OCI-LY1 (cell line): ENCODE measurements at regions not wholly inside any gene's neighbourhood (a gene's known extent, or its start where the extent isn't known, plus 50 kb on each side); places are given as distances from the start of the nearest gene placed in this dataset.

Source experiments
- EZH2 ChIP-seq: fragments of 200-600 bp; sonication (generic), shearing (Covaris generic); IDR thresholded peaks from 2 replicates; pipeline ENCODE4 v1.8.0; 2017; ENCODE audit warnings: borderline replicate concordance, mixed run types, mild to moderate bottlenecking, antibody characterized with exemption, low read length, moderate library complexity, mixed read lengths
- TF ChIP-seq, protein P1 (sequence below): fragments of 200-600 bp; sonication (generic), shearing (Covaris generic); IDR thresholded peaks from 2 replicates; pipeline ENCODE4 v1.5.1; 2017; ENCODE audit warnings: mild to moderate bottlenecking, antibody characterized with exemption, low read length, moderate library complexity, mixed read lengths

DNA sequence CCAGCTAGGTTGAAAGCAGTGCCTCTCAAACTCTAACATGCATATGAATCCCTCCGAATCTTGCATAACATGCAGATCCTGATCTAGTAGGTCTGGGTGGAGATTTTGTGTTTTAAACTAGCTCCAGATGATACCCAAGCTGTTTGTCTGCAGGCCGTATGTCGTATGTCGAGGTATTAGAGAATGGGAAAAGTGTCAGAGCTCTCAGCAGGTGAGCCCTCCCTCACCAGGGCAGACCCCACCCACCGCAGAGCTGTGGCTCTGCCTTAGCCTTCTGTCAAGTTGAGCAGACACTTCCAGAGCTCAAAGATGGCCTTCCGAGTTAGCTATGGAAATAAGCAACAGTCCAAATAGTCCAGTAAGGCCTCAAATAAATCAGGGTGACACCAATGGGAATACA lies 83.2 kb upstream of the MAP3K1 start:
- TF ChIP-seq, protein P1, sequence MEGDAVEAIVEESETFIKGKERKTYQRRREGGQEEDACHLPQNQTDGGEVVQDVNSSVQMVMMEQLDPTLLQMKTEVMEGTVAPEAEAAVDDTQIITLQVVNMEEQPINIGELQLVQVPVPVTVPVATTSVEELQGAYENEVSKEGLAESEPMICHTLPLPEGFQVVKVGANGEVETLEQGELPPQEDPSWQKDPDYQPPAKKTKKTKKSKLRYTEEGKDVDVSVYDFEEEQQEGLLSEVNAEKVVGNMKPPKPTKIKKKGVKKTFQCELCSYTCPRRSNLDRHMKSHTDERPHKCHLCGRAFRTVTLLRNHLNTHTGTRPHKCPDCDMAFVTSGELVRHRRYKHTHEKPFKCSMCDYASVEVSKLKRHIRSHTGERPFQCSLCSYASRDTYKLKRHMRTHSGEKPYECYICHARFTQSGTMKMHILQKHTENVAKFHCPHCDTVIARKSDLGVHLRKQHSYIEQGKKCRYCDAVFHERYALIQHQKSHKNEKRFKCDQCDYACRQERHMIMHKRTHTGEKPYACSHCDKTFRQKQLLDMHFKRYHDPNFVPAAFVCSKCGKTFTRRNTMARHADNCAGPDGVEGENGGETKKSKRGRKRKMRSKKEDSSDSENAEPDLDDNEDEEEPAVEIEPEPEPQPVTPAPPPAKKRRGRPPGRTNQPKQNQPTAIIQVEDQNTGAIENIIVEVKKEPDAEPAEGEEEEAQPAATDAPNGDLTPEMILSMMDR, result no peak
- no peak for TF ChIP-seq EZH2
